Raji (cell line): ENCODE measurements at regions not wholly inside any gene's neighbourhood (a gene's known extent, or its start where the extent isn't known, plus 50 kb on each side); places are given as distances from the start of the nearest gene placed in this dataset.

Experiments
- POLR2A ChIP-seq: IDR thresholded peaks from 2 replicates; pipeline ENCODE4 v1.6.1; 2011; ENCODE audit warnings: low read depth, low read length, control low read depth; ENCODE audit not compliant: insufficient read depth

- TF ChIP-seq POLR2A, result no peak
Observed at GRCh38 chr15:62756995-62757360, 285.6 kb upstream of the TPM1 start.

GRCh38 chr15:62757535-62757934 is 285.0 kb upstream of the TPM1 start:
- TF ChIP-seq POLR2A, result no peak

GRCh38 chr15:62758126-62758951 is 284.2 kb upstream of the TPM1 start:
- TF ChIP-seq POLR2A, result no peak

GRCh38 chr15:62758952-62759349 is 283.6 kb upstream of the TPM1 start:
- no peak for TF ChIP-seq POLR2A

GRCh38 chr15:62760538-62760937 is 282.0 kb upstream of the TPM1 start:
- TF ChIP-seq POLR2A, result no peak

GRCh38 chr15:62765916-62766315 is 276.6 kb upstream of the TPM1 start:
- TF ChIP-seq POLR2A, result no peak

GRCh38 chr15:62766599-62766998 is 275.9 kb upstream of the TPM1 start:
- TF ChIP-seq POLR2A, result no peak

- no peak for TF ChIP-seq POLR2A
Observed at GRCh38 chr15:62769604-62770003, 272.9 kb upstream of the TPM1 start.

- TF ChIP-seq POLR2A, result no peak
Observed at GRCh38 chr15:62770111-62770660, 272.4 kb upstream of the TPM1 start.

- TF ChIP-seq POLR2A, result no peak
Observed at GRCh38 chr15:62770752-62771151, 271.8 kb upstream of the TPM1 start.

- TF ChIP-seq POLR2A, result no peak
Observed at GRCh38 chr15:62771234-62771633, 271.3 kb upstream of the TPM1 start.

- no peak for TF ChIP-seq POLR2A
Observed at GRCh38 chr15:62773369-62774165, 269.0 kb upstream of the TPM1 start.

GRCh38 chr15:62775932-62776331 is 266.6 kb upstream of the TPM1 start:
- no peak for TF ChIP-seq POLR2A

- TF ChIP-seq POLR2A, result no peak
Observed at GRCh38 chr15:62777671-62778070, 264.9 kb upstream of the TPM1 start.

- TF ChIP-seq POLR2A, result no peak
Observed at GRCh38 chr15:62779036-62779770, 263.3 kb upstream of the TPM1 start.
